Esophagus squamous epithelium (tissue), 5 donors: ENCODE measurements at regions not wholly inside any gene's neighbourhood (a gene's known extent, or its start where the extent isn't known, plus 50 kb on each side); places are given as distances from the start of the nearest gene placed in this dataset.
A peak's percentile ranks its signal among the peaks of the same experiment; 100 is the strongest.

ENCODE experiments used
- DNase-seq: peaks from one replicate; lab custom pipeline; 2025; lab: John Stamatoyannopoulos, UW
- H3K27ac ChIP-seq, 4 donors: fragments of 200-600 bp; sonication (generic); one replicate each; pipeline ENCODE4 v1.5.1; 2016 to 2019; ENCODE audit warnings: mild to moderate bottlenecking in 1 of 4
- H3K27me3 ChIP-seq, 4 donors: fragments of 200-600 bp; sonication (generic); 1 replicate in 3 of 4; 2 replicates in 1 of 4; pipeline versions ENCODE4 v1.5.1 to v1.6.0; 2017 to 2021; ENCODE audit warnings: antibody characterized with exemption in 1 of 4
- H3K36me3 ChIP-seq, 3 donors: fragments of 200-600 bp; sonication (generic); one replicate each; pipeline ENCODE4 v1.5.1; 2016 to 2019
- H3K4me1 ChIP-seq, 3 donors: fragments of 200-600 bp; sonication (generic); one replicate each; pipeline ENCODE4 v1.5.1; 2017 to 2019
- H3K4me3 ChIP-seq, 4 donors: fragments of 200-600 bp; sonication (generic); 1 replicate in 3 of 4; 2 replicates in 1 of 4; pipeline ENCODE4 v1.5.1; 2016 to 2019; ENCODE audit warnings: mild to moderate bottlenecking in 2 of 4, moderate library complexity in 1 of 4
- H3K9me3 ChIP-seq, 3 donors: fragments of 200-600 bp; sonication (generic); one replicate each; pipeline ENCODE4 v1.5.1; 2016 to 2019
- CTCF ChIP-seq, 6 experiments: fragments of 450-650 bp in 4 of 6; fragments of 200-600 bp in 2 of 6; sonication (generic) in 2 of 6; IDR thresholded peaks; one replicate each; pipeline ENCODE4 v1.5.1; 2016 to 2019; ENCODE audit warnings: antibody characterized with exemption in 6 of 6, mild to moderate bottlenecking in 4 of 6, moderate library complexity in 4 of 6
- POLR2A ChIP-seq, 4 donors: fragments of 450-650 bp; IDR thresholded peaks; one replicate each; pipeline ENCODE4 v1.6.1; 2017; ENCODE audit warnings: antibody characterized with exemption in 4 of 4, mild to moderate bottlenecking in 4 of 4, moderate library complexity in 3 of 4
- WGBS, 2 donors: methylation state at CpG; one replicate each; pipeline ENCODE4 v1.1.5; 2018; 5-methylcytosine and 5-hydroxymethylcytosine counted together
- intact Hi-C: fragments of 100-400 bp; cut with DNase I; formaldehyde crosslinking; loops from one replicate; pipeline ENCODE4 v1.15.0; 2022
- donor health status: DM: yes; HTN: yes; CAD: no.

- TF ChIP-seq CTCF (IDR thresholded peaks at IDR 0.05) (no peak), POLR2A (IDR thresholded peaks at IDR 0.05) (no peak)
- Histone ChIP-seq H3K4me1 (peaks cover 0 to 6% (median 6%) of the 10 kb centered on the region in 3 donors), H3K9me3 (no peaks in the 10 kb centered on the region), H3K27ac (no peak overlapping the region), H3K36me3 (no peaks in the 10 kb centered on the region), H3K27me3 (peaks cover 0 to 62% (median 0%) of the 10 kb centered on the region in 4 donors), H3K4me3 (no peak overlapping the region)
- no peak for DNase-seq
- intact Hi-C loops = no loop called here
- 44 to 50% methylated on average over 11 to 15 of the region's 15 CpGs for WGBS, 2 donors
Observed at GRCh38 chr5:3199962-3200755, 395.5 kb upstream of the IRX1 start.

GRCh38 chr5:3198074-3198449 is 397.6 kb upstream of the IRX1 start:
- no peaks in the 10 kb centered on the region for H3K9me3 ChIP-seq
- no peak for DNase-seq
- WGBS, 2 donors = 32 to 59% methylated on average over 7 of the region's 7 CpGs
- H3K27me3 ChIP-seq = peaks cover 0 to 77% (median 0%) of the 10 kb centered on the region in 4 donors
- intact Hi-C loops = no loop called here
- no peak overlapping the region for H3K4me3 ChIP-seq
- H3K27ac ChIP-seq = no peak overlapping the region
- TF ChIP-seq CTCF (IDR thresholded peaks at IDR 0.05) (no peak), POLR2A (IDR thresholded peaks at IDR 0.05) (no peak)
- H3K4me1 ChIP-seq = peaks cover 0 to 12% (median 6%) of the 10 kb centered on the region in 3 donors
- H3K36me3 ChIP-seq = no peaks in the 10 kb centered on the region

GRCh38 chr5:3197304-3198073 is 398.1 kb upstream of the IRX1 start:
- peak overlapping the region in 1 of 4 donors; percentile 15 for H3K4me3 ChIP-seq
- H3K9me3 ChIP-seq = no peaks in the 10 kb centered on the region
- TF ChIP-seq CTCF (IDR thresholded peaks at IDR 0.05) (no peak), POLR2A (IDR thresholded peaks at IDR 0.05) (no peak)
- no peak overlapping the region for H3K27ac ChIP-seq
- peaks cover 0 to 12% (median 6%) of the 10 kb centered on the region in 3 donors for H3K4me1 ChIP-seq
- peaks cover 0 to 78% (median 0%) of the 10 kb centered on the region in 4 donors for H3K27me3 ChIP-seq
- no peaks in the 10 kb centered on the region for H3K36me3 ChIP-seq
- 2 to 11% methylated on average over 15 to 21 of the region's 29 CpGs for WGBS, 2 donors
- no peak for DNase-seq
- intact Hi-C loops = no loop called here

- no peak for DNase-seq
- H3K27ac ChIP-seq = no peak overlapping the region
- H3K36me3 ChIP-seq = no peaks in the 10 kb centered on the region
- peaks cover 0 to 85% (median 0%) of the 10 kb centered on the region in 4 donors for H3K27me3 ChIP-seq
- H3K4me1 ChIP-seq = peaks cover 0 to 12% (median 6%) of the 10 kb centered on the region in 3 donors
- TF ChIP-seq CTCF (IDR thresholded peaks at IDR 0.05) (no peak), POLR2A (IDR thresholded peaks at IDR 0.05) (no peak)
- H3K9me3 ChIP-seq = no peaks in the 10 kb centered on the region
- intact Hi-C loops = no loop called here
- H3K4me3 ChIP-seq = no peak overlapping the region
- 80 to 82% methylated on average over 4 to 5 of the region's 8 CpGs for WGBS, 2 donors
Observed at GRCh38 chr5:3195994-3196393, 399.6 kb upstream of the IRX1 start.

- no peak for DNase-seq
- Histone ChIP-seq H3K4me1 (peaks cover 0 to 12% (median 6%) of the 10 kb centered on the region in 3 donors), H3K9me3 (no peaks in the 10 kb centered on the region), H3K27ac (no peak overlapping the region), H3K36me3 (no peaks in the 10 kb centered on the region), H3K27me3 (peaks cover 0 to 76% (median 0%) of the 10 kb centered on the region in 4 donors), H3K4me3 (no peak overlapping the region)
- intact Hi-C loops = no loop called here
- TF ChIP-seq POLR2A (IDR thresholded peaks at IDR 0.05) (no peak), CTCF (IDR thresholded peaks at IDR 0.05) (no peak)
- 57 to 60% methylated on average over 3 to 7 of the region's 13 CpGs for WGBS, 2 donors
Observed at GRCh38 chr5:3194684-3195083, 400.9 kb upstream of the IRX1 start.
